ENCODE measurements at regions not wholly inside any gene's neighbourhood (a gene's known extent, or its start where the extent isn't known, plus 50 kb on each side); places are given as distances from the start of the nearest gene placed in this dataset.
"Not testable (repeated sequence)": the region's sequence is repeated elsewhere in the genome, so short reads cannot be mapped to it uniquely, and the experiment has no call there.

DNA sequence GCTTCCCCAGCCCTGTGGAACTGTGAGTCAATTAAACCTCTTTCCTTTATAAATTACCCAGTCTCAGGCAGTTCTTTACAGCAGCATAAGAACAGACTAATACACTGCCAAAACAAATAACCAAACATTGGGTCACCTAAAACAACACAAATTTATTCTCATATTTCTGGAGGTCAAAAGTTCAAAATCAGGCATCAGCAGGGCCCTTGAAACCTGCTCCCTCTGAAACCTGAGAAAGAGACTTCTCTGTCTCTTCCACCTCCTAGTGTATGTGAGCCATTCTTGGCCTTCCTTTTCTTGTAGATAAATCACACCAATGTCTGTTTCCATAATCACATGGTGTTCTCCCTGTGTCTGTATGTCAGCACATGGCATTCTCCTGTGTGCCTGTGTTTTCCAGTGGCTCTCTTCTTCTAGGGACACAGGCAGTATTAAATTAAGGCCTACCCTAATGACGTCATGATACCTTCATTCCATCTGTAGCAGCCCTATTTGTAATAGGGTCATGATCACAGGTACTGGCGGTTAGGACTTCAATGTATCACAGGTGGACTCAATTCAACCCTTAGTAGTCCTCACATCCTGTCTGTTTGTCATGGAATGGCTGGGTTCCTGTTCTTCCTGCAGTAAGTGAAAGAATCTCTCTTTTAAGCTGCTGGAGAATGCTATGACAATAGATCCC, 147.3 kb upstream of the CLNK start:
- no peak for DNase-seq

DNA sequence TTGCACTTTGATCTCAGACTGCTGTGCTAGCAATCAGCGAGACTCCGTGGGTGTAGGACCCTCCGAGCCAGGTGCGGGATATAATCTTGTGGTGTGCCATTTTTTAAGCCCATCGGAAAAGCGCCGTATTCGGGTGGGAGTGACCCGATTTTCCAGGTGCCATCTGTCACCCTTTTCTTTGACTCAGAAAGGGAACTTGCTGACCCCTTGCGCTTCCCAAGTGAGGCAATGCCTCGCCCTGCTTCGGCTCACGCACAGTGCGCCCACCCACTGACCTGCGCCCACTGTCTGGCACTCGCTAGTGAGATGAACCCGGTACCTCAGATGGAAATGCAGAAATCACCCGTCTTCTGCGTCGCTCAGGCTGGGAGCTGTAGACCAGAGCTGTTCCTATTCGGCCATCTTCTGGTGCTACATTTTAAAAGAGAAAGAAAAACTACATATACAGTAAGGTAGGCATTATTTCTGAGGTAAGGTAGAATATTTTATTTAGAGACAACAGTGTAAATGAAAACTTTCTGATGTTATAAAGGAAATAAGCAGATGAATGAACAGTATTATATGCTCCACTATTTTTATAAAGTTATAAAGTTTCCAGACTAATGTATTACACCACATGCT, 144.5 kb upstream of the CLNK start:
- not testable (repeated sequence) for DNase-seq

DNA sequence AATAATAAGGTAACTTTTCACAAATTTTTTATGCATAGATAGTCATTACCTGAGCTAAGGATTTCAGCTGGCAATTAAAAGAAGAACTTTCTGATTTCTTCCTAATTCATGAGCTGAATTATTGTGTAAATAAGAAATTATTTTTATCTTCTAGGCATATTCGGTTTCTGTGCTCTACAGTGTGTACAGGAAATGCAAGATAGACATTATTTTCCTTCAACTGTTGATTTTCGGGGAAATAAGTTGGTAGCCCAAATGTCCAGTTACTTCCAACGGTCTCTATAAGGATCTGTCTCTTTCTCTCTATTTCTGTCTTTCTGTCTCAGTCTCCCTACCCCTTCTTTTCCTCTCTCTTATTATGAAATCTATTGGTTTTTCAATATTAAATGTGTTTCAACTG, 137.3 kb upstream of the CLNK start:
- DNase-seq = no peak

DNA sequence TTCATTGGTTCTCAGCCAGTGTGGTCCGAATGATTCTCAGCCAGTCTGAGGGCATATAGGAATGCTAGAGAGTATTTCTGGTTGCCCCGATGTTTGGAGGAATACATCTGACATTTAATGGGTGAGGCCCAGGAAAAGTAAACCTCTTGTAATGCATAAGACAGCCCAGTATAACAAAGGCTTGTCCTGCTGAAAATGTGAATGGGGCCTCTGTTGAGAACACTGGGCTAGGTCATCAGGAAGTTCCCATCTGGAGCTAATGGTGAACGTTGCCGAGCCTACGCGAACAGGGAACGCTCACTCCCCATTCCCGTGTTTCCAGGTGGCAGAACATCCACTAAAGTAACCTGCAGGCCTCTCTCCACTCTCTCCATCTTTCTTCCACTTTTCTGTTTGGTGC, 132.0 kb upstream of the CLNK start:
- DNase-seq = peak in 4 of 58 donors; percentile 1 to 17 (median 4)

DNA sequence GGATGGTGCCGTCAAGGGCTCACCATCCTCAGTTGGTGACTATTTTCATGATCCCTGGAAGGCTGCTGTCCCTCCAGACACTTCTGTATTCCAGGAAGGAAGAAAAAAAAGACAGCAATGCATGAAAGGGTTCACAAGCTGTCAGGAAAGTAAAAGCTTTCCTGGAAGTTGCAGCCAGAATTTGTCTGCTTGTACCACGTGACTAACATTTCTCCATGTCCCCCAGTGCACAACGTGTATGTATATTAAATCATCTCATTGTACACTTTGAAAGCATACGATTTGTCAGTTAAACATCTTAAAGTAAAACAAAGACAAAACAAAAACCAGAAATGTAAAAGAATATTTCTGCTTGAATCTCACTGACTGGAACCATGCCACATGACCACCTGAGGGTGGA, 127.4 kb upstream of the CLNK start:
- no peak for DNase-seq

DNA sequence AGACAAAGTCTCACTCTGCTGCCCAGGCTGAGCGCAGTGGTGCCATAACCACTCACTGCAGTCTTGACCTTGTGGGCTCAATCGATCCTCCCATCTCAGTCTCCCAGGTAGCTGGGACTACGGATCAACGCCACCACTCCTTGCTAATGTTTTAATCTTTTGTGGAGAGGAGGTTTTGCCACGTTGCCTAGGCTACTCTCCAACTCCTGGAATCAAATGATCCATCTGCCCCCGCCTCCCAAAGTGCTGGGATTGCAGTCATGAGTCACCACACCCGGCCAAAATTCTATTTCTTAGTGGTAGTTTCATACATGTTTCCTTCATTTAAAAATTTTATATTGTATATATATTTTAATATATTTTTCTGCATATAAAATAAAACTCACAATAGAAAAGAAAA, 125.8 kb upstream of the CLNK start:
- DNase-seq = no peak

DNA sequence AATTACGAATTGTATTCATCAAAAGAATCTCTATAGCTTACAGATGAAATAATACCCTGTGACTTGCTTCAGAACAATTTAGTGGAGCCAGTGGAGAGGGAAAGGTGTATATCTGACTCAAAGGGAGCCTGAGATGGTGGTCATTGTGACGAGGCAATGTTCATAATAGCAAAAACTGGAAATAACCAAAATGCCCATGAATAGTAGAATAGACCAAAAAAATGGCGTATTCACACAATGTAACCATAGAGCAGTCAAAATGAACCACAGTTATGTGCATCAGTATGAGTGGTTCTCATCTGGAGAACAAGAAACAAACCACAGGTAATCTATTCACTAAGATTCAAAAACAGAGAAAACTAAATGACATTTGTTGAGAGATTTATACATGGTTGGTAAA, 125.3 kb upstream of the CLNK start:
- DNase-seq = no peak

DNA sequence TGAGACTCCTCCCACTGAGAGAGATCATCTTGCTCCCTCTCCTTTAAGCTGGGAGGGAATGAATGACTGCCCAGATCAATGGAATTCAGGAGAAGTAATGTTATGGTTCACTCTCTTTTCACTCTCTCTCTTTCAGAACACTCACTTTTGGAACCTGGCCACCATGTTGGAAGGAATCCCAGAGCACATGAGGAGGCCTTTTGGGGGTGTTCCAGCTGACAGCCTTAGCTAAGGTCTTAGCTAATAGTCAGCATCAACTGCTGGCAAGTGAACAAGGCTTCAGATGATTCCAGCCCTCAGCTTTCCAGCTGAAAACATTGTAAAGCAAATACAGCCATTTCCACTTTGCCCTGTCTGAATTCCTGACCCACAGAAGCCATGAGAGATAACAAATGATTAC, 124.0 kb upstream of the CLNK start:
- DNase-seq = peak in 50 of 58 donors; percentile 2 to 84 (median 44)

DNA sequence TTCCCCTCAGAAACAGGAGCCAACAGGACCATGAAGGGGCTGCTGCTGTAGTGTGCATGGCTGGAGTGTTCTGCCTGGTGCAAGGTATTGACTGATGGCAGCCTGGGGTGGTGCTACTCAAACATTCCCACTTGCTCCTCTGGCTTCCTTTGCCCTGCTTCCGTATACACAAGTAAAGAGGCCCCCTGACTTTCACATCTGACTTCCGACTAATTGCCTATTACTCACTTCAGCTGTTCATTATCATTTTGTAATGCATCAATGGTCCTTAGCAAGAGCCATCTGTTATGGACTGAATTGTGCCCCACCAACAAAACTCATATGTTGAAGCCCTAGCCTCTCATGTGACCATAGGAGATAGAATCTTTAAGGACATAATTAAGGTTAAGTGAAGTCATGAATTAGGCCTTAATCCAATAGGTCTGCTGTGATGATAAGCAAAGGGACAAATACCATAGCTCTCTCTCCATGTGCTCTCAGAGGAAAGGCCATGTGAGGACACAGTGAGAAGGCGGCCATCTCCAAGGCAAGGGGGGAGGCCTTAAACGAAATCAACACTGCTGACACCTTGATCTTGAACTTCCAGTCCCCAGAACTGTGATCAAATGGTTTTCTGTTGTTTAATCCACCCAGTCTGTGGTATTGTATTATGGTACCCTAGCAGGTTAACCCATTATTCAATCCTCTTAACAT, 122.5 kb upstream of the CLNK start:
- no peak for DNase-seq

DNA sequence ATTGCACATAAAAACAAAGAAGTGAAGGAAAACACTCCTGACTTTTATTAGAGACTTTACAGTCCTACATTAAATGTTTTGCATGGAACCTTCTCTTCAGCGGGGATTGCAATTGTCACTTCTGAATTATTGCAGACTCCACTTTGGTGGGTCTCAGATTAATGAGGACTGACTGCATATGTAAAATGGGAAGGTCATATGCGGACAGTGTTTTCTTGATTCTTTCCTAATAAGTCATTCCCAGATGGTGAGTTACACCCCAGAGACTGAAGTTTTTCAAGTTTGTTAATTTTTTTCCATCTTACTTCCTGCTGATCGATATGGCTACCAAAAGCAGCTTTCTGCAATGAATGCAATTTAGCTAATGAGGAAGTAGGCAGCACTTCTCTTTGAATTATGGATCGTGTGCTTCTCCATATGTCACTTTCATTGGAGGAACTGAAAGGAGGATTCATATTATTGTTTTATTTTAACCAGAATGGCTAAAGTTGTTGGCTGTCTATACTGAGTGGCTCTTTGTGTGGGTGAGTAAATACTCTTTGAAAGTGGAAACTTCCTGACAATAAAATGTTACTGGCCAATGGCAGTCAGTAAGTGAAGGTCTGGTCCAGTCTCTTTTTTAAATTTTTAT, 119.3 kb upstream of the CLNK start:
- DNase-seq = no peak

DNA sequence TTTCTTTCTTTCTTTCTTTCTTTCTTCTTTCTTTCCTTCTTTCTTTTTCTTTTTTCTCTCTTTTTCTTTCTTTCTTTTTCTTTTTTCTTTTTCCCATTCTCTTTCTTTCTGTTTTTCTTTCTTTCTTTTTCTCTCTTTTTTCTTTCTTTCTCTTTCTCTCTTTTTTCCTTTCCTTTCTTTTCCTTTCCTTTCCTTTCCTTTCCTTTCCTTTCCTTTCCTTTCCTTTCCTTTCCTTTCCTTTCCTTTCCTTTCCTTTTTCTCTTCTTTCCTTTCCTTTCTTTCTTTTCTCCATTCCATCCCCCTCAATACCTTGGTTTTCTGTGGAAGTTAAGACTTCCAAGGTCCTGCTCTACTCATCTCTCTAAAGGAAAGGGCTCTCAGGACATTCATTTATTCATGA, 102.8 kb upstream of the CLNK start:
- no peak for DNase-seq

DNA sequence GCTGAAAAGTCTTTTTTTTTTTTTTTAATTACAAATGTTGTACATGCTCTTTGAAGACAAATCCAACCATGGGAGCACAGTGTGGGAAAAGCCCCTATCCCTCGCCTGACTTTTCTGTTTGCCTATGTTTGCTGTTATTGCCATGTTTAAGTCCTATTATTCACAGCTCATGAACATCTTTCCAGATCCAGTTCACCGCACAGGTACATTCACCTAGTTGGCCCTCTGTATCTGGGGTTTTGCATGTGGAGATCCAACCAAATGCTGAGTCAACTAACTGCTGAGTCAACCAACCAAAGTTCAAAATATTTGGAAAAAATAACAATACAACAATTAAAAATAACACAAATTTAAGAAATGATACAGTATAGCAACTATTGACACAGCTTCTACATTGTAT, 100.1 kb upstream of the CLNK start:
- DNase-seq = no peak

DNA sequence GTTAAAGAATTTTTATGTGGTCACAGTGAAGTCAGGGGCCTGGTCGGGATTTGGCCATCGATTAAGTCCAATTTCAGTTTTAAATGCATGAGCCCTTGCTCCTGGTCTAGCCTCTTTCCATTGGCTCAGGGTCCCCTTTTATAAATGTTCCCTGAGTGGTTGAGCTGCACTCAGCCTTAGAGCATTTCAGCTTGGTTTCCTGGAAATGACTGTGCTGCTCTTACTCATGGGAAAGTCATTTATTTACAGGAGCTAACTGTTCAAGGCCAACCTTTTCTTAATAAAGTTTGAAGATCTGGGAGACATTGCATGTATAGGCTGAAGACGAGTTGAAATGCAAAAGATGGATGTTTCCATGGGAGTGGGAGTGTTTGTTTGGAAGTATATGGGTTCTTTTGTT, 98.8 kb upstream of the CLNK start:
- no peak for DNase-seq

DNA sequence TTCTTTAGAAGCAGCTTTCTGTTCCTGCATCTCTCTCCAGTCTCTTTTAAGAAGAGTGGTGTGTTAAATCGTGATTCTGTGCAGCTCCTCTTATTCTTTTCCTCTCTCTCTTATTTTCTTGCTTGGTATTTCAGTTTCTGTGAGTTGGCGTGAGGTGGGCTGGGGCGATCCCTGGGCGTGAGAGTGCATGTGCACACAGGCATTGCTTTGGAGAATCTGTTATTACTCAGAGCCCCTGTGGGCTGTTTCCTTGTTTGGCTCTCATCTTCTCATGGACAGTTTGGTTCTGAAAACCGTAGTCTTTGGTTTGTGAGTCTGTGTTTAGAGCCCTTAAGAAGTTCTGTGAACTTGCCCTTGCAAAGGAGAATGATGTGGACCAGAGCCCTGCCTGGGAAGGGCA, 97.2 kb upstream of the CLNK start:
- no peak for DNase-seq

DNA sequence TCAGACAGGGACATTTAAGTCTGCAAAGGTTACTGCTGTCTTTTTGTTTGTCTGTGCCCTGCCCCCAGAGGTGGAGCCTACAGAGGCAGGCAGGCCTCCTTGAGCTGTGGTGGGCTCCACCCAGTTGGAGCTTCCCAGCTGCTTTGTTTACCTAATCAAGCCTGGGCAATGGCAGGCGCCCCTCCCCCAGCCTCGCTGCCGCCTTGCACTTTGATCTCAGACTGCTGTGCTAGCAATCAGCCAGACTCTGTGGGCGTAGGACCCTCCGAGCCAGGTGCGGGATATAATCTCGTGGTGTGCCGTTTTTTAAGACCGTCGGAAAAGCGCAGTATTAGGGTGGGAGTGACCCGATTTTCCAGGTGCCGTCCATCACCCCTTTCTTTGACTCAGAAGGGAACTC, 96.2 kb upstream of the CLNK start:
- DNase-seq = not testable (repeated sequence)

DNA sequence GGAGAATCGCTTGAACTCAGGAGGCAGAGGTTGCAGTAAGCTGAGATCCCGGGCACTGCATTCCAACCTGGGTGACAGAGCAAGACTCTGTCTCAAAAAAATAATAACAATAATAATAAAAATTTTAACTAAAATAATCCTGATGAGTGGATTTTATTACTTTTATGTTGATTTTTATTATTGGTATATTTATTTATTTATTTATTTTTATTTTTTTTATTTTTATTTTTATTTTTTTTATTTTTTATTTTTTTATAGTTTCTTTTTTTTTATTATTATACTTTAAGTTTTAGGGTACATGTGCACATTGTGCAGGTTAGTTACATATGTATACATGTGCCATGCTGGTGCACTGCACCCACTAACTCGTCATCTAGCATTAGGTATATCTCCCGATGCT, 90.6 kb upstream of the CLNK start:
- DNase-seq = not testable (repeated sequence)

DNA sequence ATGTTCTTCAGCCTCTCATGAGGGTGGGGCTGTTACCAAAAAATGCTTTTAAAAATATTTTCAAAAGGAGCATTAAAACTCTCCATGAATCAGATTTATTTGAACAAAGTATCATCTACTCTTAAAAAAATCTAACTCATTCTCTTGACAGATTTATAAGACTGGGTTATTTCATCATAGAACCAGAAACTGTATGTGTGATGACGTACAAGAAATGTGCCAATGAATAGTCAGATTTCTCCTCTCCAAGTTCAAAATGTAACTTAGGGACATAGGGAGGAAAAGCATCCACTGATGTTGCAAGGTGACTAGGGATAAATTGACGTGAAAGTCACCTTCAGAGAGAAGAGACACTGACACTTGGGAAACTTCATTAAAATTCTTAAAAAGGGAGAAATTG, 89.1 kb upstream of the CLNK start:
- DNase-seq = no peak

DNA sequence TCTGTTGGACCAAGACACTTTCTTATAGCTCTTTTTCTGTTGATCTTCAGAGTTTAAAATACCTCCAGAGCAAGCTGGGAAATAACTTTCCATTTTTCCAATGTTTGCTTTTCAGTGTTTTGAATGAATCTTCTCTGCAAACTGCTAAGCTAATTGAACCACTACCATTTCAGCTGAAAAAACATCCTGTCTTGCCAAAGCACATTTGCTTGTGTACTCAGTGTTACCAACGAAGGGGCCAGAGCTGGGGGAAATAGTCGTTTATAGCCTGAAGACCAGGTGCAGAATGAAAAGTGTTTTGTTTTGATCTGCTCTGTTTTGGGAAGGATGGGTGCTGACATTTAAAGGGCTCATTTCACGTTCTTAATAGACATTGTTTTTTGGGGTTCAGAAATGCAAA, 88.4 kb upstream of the CLNK start:
- no peak for DNase-seq

DNA sequence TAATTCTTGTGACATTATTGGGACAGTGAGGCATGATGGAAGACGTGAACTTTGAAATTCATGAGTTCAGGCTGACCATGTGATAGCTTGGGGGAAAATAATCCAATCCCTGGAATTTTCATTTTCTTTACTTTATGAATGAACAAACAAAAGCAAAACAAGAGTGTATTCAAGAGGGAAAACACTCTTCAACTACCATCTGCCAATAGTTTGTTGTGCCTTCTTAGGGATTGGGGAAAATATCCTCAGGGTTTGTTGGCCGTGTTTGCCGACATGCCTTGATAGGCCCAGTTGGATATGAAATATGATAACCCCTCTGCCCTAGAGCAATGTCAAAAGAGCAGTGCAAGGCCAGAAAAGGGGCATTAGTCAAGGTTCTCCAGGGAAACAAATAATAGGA, 80.8 kb upstream of the CLNK start:
- no peak for DNase-seq

DNA sequence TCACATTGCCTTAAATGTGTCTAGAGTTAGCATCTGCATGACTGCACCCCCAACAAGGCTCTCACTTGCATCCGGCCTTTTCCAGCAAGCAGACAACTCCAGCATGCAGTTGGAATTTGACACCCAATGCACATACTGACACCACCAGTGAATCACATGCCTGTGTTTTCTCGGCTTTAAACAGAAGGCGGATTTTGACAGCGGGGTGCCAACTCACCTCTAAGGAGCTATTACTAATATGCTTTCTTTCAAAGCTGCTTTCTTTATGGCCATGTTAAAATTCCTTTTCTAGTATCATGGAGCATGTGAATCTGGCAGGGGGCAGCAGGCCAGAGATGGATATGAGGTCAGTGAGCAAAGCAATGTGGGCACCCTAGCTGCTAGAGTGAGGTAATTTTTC, 78.0 kb upstream of the CLNK start:
- DNase-seq = no peak

DNA sequence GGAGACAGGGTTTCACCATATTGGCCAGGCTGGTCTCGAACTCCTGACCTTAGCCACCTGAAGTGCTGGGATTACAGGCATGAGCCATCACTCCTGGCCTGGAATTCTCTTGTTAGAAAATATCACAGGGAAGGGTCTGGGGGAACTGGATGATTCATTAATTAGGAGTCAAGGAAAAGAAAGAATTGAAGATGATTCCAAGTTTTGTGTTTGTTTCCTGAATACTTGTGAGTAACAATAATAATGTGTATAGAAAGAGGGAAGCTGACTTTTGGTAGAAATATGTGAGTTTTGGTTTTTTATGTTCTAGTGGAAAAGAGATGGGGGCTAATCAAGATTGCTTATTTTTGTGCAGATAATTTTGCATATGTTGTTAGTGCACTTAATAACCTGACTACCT, 77.3 kb upstream of the CLNK start:
- no peak for DNase-seq

DNA sequence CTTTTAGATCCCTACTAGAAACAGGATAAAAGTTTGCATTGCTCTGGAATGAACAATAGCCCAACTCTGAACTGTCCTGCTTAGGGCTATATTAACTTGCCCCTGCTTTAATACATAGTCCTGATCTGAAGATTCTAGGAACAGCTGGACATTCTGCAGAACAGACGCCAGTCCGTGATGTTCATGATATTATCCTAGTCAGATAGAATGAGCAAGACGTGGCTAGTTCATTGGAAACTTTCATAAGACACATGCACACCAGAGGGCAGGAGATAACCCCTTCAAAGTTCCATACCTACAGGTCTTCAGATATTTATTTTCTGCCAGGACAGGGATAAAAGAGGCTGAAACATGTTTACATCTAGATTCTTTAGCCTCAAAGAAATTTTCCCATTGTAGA, 75.5 kb upstream of the CLNK start:
- no peak for DNase-seq

DNA sequence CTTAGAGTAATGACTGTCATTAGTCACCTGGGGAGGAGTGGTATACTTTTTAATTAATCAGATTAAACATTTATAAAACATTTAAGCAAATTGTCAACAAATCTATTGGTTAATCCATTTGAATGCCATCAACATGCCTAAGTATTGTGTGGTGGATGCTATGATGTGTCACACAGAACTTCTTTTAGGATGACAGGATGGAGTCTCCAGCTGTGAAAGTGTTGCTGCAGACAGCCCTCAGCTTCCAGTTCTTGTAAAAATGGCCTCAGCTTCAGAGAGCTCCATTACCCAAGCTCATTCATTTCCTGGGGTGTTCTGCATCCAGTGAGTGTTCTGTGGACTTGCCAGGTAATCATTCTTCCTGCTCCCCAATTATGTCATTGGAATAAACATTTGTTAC, 74.3 kb upstream of the CLNK start:
- DNase-seq = no peak

All from anterior cingulate cortex (tissue), 58 donors.